ENCODE measurements at regions not wholly inside any gene's neighbourhood (a gene's known extent, or its start where the extent isn't known, plus 50 kb on each side); places are given as distances from the start of the nearest gene placed in this dataset.

GRCh38 chr16:65775829-65776228 is 590.7 kb upstream of the CDH5 start:
- peaks cover 11% of the 10 kb centered on the region for H3K27me3 Mint-ChIP-seq (ENCODE audit: low read depth)
- no peak overlapping the region for H3K27ac Mint-ChIP-seq
- CTCF ChIA-PET = interaction anchor here (0.6 kb wide), 1 partner anchor 470 kb away, joined by 3 read pairs; no protein-coding TSS in a partner anchor
- POLR2A ChIA-PET = no interaction called here
- peaks cover 41% of the 10 kb centered on the region for H3K36me3 Mint-ChIP-seq
- H3K4me1 Mint-ChIP-seq = peaks cover 45% of the 10 kb centered on the region
- no peak for TF ChIP-seq MXD4 (CRISPR knock-in tag; IDR thresholded peaks at IDR 0.05; ENCODE audit: borderline replicate concordance)
- no peak for TF ChIP-seq GRHL2 (CRISPR knock-in tag; IDR thresholded peaks at IDR 0.05; ENCODE audit: insufficient replicate concordance, severe bottlenecking)
- no peak for TF ChIP-seq GTF2I (CRISPR knock-in tag; conservative IDR thresholded peaks at IDR 0.05)
- no peak for TF ChIP-seq KAT7 (CRISPR knock-in tag; IDR thresholded peaks at IDR 0.05; ENCODE audit: borderline replicate concordance)
- no peak for TF ChIP-seq SP1 (CRISPR knock-in tag; conservative IDR thresholded peaks at IDR 0.05)
- TF ChIP-seq ATF6 (CRISPR knock-in tag; IDR thresholded peaks at IDR 0.05) = no peak
- no peak for TF ChIP-seq ATF2 (CRISPR knock-in tag; IDR thresholded peaks at IDR 0.05; ENCODE audit: borderline replicate concordance, low read depth)
- TF ChIP-seq GABPB1 (CRISPR knock-in tag; IDR thresholded peaks at IDR 0.05) = no peak
- TF ChIP-seq AFF4 (CRISPR knock-in tag; IDR thresholded peaks at IDR 0.05; ENCODE audit: borderline replicate concordance) = no peak
- no peak for TF ChIP-seq JUN (CRISPR knock-in tag; IDR thresholded peaks at IDR 0.05)
- TF ChIP-seq PRRX2 (CRISPR knock-in tag; IDR thresholded peaks at IDR 0.05) = no peak
- no peak for TF ChIP-seq MLX (CRISPR knock-in tag; IDR thresholded peaks at IDR 0.05)
- no peak for TF ChIP-seq MYBL2 (CRISPR knock-in tag; IDR thresholded peaks at IDR 0.05)
- no peak for TF ChIP-seq TEAD4 (CRISPR knock-in tag; IDR thresholded peaks at IDR 0.05)
- TF ChIP-seq ZNF425 (CRISPR knock-in tag; conservative IDR thresholded peaks at IDR 0.05) = no peak
- TF ChIP-seq ZNF263 (CRISPR knock-in tag; IDR thresholded peaks at IDR 0.05; ENCODE audit: low read depth) = no peak
- no peak for TF ChIP-seq ZNF671 (CRISPR knock-in tag; IDR thresholded peaks at IDR 0.05)
- no peak for TF ChIP-seq SMAD4 (CRISPR knock-in tag; IDR thresholded peaks at IDR 0.05)
- TF ChIP-seq ZNF281 (CRISPR knock-in tag; IDR thresholded peaks at IDR 0.05) = no peak
- DNase-seq (ENCODE audit: low spot score) (no peak), ATAC-seq (no peak)
- H3K4me3 Mint-ChIP-seq = no peak overlapping the region
- H3K9me3 Mint-ChIP-seq = peaks cover 45% of the 10 kb centered on the region

Data from WTC11 (cell line).